OCI-LY3 (cell line): ENCODE measurements at regions not wholly inside any gene's neighbourhood (a gene's known extent, or its start where the extent isn't known, plus 50 kb on each side); places are given as distances from the start of the nearest gene placed in this dataset.

Experiments
- H2AFZ ChIP-seq: fragments of 200-600, 300-600 bp; shearing (Covaris generic); 2 replicates; pipeline ENCODE4 v1.6.0; 2014; ENCODE audit warnings: antibody characterized with exemption, low read depth, low read length
- H3K27ac ChIP-seq: fragments of 200-600, 300-600 bp; sonication (generic); 2 replicates; pipeline ENCODE4 v1.5.1; 2014; ENCODE audit warnings: mild to moderate bottlenecking, low read length, moderate library complexity, mixed read lengths
- H3K27me3 ChIP-seq: fragments of 200-600, 300-600 bp; sonication (generic); 2 replicates; pipeline ENCODE4 v1.6.1; 2014; ENCODE audit warnings: low read depth, low read length, mixed read lengths
- H3K36me3 ChIP-seq: fragments of 200-600, 300-600 bp; sonication (generic); replicated peaks from 2 replicates; pipeline ENCODE3; 2014; ENCODE audit warnings: low read depth, low read length, mixed read lengths
- H3K4me1 ChIP-seq: fragments of 300-600, 200-600 bp; sonication (generic); 2 replicates; pipeline ENCODE4 v1.6.1; 2014; ENCODE audit warnings: low read length, mixed read lengths
- H3K4me2 ChIP-seq: fragments of 200-600, 300-600 bp; sonication (generic); 2 replicates; pipeline ENCODE4 v1.6.1; 2014; ENCODE audit warnings: low read length, mixed read lengths
- H3K4me3 ChIP-seq: fragments of 300-600, 200-600 bp; sonication (generic); 2 replicates; pipeline ENCODE4 v1.5.1; 2014; ENCODE audit warnings: antibody characterized with exemption, mild to moderate bottlenecking, low read length, moderate library complexity
- H3K79me2 ChIP-seq: fragments of 300-600, 200-600 bp; shearing (Covaris generic); 2 replicates; pipeline ENCODE4 v1.6.1; 2014; ENCODE audit warnings: mild to moderate bottlenecking, low read length, mixed read lengths
- H3K9ac ChIP-seq: fragments of 300-600, 200-600 bp; shearing (Covaris generic); 2 replicates; pipeline ENCODE4 v1.6.0; 2014; ENCODE audit warnings: mild to moderate bottlenecking, low read length, moderate library complexity
- H3K9me3 ChIP-seq: fragments of 200-600, 300-600 bp; shearing (Covaris generic); 2 replicates; pipeline ENCODE4 v1.6.1; 2014; ENCODE audit warnings: low read length, mixed read lengths; ENCODE audit not compliant: insufficient read depth
- H4K20me1 ChIP-seq: fragments of 200-600, 300-600 bp; sonication (generic); 2 replicates; pipeline ENCODE4 v1.6.1; 2016; ENCODE audit warnings: low read length, mixed read lengths; ENCODE audit not compliant: insufficient read depth
- EZH2phosphoT487 ChIP-seq: fragments of 200-600 bp; shearing (Covaris generic); IDR thresholded peaks from 2 replicates; pipeline ENCODE4 v1.6.1; 2018; ENCODE audit warnings: antibody characterized with exemption, mixed run types, low read depth
- TF ChIP-seq, protein P1 (sequence below): fragments of 200-600, 300-600 bp; sonication (generic); IDR thresholded peaks from 2 replicates; pipeline ENCODE4 v1.5.1; 2014; ENCODE audit warnings: antibody characterized with exemption, low read length, low read depth

DNA sequence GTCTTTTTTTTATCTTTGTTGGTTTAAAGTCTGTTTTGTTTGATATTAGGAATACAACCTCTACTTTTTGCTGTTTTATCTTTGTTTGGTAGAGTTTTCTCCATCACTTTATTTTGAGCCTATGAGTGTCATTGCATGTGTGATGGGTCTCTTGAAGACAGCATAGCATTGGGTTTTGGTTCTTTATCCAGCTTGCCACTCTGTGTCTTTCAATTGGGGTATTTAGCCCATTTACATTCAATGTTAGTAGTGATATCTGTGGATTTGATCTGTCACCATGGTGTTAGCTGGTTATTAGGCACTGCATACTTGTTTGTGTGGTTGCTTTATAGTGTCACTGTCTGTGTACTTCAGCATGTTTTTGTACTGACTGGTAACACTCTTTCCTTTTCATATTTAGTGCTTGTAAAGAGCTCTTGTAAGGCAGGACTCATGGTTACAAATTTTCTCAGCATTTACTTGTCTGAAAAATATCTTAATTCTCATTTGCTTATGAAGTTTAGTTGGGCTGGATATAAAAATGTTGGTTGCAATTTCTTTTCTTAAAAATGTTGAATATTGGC, 845.5 kb downstream of the TLE4 start:
- no peaks in the 10 kb centered on the region for H3K36me3 ChIP-seq
- peaks cover 4% of the 10 kb centered on the region; the same call in 1 of the 2 replicates for H3K9me3 ChIP-seq
- TF ChIP-seq, protein P1, sequence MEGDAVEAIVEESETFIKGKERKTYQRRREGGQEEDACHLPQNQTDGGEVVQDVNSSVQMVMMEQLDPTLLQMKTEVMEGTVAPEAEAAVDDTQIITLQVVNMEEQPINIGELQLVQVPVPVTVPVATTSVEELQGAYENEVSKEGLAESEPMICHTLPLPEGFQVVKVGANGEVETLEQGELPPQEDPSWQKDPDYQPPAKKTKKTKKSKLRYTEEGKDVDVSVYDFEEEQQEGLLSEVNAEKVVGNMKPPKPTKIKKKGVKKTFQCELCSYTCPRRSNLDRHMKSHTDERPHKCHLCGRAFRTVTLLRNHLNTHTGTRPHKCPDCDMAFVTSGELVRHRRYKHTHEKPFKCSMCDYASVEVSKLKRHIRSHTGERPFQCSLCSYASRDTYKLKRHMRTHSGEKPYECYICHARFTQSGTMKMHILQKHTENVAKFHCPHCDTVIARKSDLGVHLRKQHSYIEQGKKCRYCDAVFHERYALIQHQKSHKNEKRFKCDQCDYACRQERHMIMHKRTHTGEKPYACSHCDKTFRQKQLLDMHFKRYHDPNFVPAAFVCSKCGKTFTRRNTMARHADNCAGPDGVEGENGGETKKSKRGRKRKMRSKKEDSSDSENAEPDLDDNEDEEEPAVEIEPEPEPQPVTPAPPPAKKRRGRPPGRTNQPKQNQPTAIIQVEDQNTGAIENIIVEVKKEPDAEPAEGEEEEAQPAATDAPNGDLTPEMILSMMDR, result no peak
- no peak for TF ChIP-seq EZH2phosphoT487
- H3K79me2 ChIP-seq, result no peaks in the 10 kb centered on the region
- no peaks in the 10 kb centered on the region for H3K27me3 ChIP-seq
- H3K9ac ChIP-seq, result no peak overlapping the region
- H3K4me1 ChIP-seq, result no peaks in the 10 kb centered on the region
- no peaks in the 10 kb centered on the region for H4K20me1 ChIP-seq
- no peak overlapping the region for H2AFZ ChIP-seq
- no peak overlapping the region for H3K4me2 ChIP-seq
- no peak overlapping the region for H3K4me3 ChIP-seq
- no peak overlapping the region for H3K27ac ChIP-seq

DNA sequence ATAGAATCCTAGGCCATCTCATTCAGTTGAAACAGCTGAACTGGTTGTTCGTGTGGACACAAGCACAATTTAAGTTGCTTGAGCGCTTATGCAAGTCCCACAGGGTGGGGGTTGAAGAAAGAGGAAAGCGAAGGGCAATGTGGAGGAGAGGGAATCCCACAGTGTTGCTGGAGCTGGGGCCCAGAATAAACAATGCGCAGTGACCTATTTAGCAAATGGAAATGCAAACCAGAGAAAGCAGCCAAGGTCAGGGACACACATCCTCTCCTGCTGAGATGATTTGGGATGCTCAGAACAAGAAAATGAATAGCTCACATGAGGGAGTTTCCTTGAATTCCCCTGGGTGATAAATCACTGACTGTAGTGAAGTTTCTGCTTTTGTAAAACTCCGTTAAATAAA, 838.3 kb downstream of the TLE4 start:
- Histone ChIP-seq H3K9ac (no peak overlapping the region), H3K36me3 (no peaks in the 10 kb centered on the region), H3K27me3 (no peaks in the 10 kb centered on the region), H4K20me1 (no peaks in the 10 kb centered on the region), H3K9me3 (no peaks in the 10 kb centered on the region), H3K4me1 (peaks cover 8% of the 10 kb centered on the region), H3K79me2 (no peaks in the 10 kb centered on the region), H3K4me2 (no peak overlapping the region), H3K4me3 (no peak overlapping the region), H3K27ac (no peak overlapping the region), H2AFZ (no peak overlapping the region)
- TF ChIP-seq, protein P1, result no peak
- no peak for TF ChIP-seq EZH2phosphoT487

DNA sequence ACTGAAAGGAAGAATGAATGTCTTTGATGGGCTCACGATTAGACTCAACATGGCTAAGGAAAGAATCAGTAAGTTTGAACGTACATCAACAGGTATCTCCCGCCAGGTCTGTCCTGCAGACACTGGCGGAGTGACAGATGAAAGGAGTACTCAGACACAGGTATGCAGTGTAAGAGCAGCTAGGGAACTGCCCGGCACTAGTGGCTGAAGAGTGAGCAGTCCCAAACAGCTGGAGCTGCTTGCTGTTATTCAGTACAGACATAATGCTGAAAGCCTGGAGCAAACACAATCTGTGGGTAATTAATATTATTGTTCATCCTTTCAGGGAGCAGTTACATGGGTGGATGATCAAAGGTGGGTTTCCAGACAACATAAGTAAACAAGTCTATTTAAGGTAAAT, 835.5 kb downstream of the TLE4 start:
- Histone ChIP-seq H3K27me3 (no peaks in the 10 kb centered on the region), H3K9ac (no peak overlapping the region), H3K4me3 (no peak overlapping the region), H4K20me1 (no peaks in the 10 kb centered on the region), H3K27ac (no peak overlapping the region), H3K4me1 (peaks cover 8% of the 10 kb centered on the region), H3K4me2 (no peak overlapping the region), H2AFZ (no peak overlapping the region), H3K79me2 (no peaks in the 10 kb centered on the region), H3K36me3 (no peaks in the 10 kb centered on the region), H3K9me3 (no peaks in the 10 kb centered on the region)
- TF ChIP-seq, protein P1, result no peak
- TF ChIP-seq EZH2phosphoT487, result no peak

DNA sequence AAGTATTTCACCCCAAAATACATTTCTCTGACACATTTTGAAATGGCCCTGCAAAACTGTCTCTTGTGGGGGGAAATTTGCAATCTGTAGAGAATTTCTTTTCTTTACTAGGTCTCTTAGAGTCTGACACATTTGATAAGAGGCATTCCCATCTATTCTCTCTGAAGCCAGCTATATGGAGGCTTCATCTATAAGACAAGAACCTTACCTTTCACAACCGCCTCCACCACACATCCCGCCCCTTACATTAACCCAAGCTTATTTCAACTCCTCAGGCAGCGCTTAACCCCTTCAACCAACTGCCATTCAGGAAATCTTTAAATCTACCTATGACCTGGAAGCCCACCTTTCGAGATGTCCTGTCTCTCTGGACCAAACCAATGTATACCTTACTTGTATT, 829.5 kb downstream of the TLE4 start:
- Histone ChIP-seq H3K27ac (no peak overlapping the region), H3K4me1 (no peaks in the 10 kb centered on the region), H3K4me2 (no peak overlapping the region), H3K27me3 (no peaks in the 10 kb centered on the region), H3K9ac (no peak overlapping the region), H4K20me1 (no peaks in the 10 kb centered on the region), H3K36me3 (no peaks in the 10 kb centered on the region), H3K79me2 (no peaks in the 10 kb centered on the region), H2AFZ (no peak overlapping the region), H3K4me3 (no peak overlapping the region), H3K9me3 (no peaks in the 10 kb centered on the region)
- TF ChIP-seq, protein P1, result no peak
- TF ChIP-seq EZH2phosphoT487, result no peak
